IMR-90 (cell line): ENCODE measurements at regions not wholly inside any gene's neighbourhood (a gene's known extent, or its start where the extent isn't known, plus 50 kb on each side); places are given as distances from the start of the nearest gene placed in this dataset.

Source experiments
- ATAC-seq: fragments of 200-7000 bp; cut with Tn5 transposase; 2 replicates; pipeline ENCODE4 v1.9.1; 2020; ENCODE audit warnings: low read depth, mild to moderate bottlenecking, moderate library complexity
- BruUV-seq: library from RNA; stranded (reverse); fragments of 400-500 nt; replicated peaks from 2 replicates; lab custom pipeline; 2021; lab: Mats Ljungman, UMichigan
- CTCF ChIA-PET: fragments of 300-600 bp; formaldehyde crosslinking; extraction: SDS; loops from one replicate; lab custom pipeline; 2021; ENCODE audit warnings: antibody characterized with exemption; lab: Yijun Ruan, JAX
- POLR2A ChIA-PET: fragments of 300-600 bp; sonication (Branson Sonifier 250); formaldehyde crosslinking; loops from one replicate; lab custom pipeline; 2022; ENCODE audit warnings: antibody characterized with exemption; ENCODE audit not compliant: unreplicated experiment; lab: Charles Lee
- DNase-seq: peaks from one replicate; pipeline ENCODE4 v3.0.0; 2013
- H2AFZ ChIP-seq: replicated peaks from 2 replicates; pipeline ENCODE3; 2013; ENCODE audit warnings: low read length, mild to moderate bottlenecking; ENCODE audit not compliant: poor library complexity
- H2AK5ac ChIP-seq: 2 replicates; pipeline ENCODE4 v1.6.1; 2013; ENCODE audit warnings: low read depth, low read length, inconsistent platforms
- H2AK9ac ChIP-seq: replicated peaks from 2 replicates; pipeline ENCODE3; 2013; ENCODE audit warnings: mild to moderate bottlenecking, low read depth, low read length, moderate library complexity; ENCODE audit not compliant: poor library complexity
- H2BK120ac ChIP-seq: 2 replicates; pipeline ENCODE4 v1.6.1; 2013; ENCODE audit warnings: low read depth, low read length, inconsistent platforms
- H2BK15ac ChIP-seq: 3 replicates; pipeline ENCODE4 v1.6.1; 2013; ENCODE audit warnings: low read depth, low read length, inconsistent platforms
- H2BK20ac ChIP-seq: 2 replicates; pipeline ENCODE4 v1.6.1; 2013; ENCODE audit warnings: low read depth, mild to moderate bottlenecking, inconsistent platforms, low read length, moderate library complexity
- H2BK5ac ChIP-seq: 2 replicates; pipeline ENCODE4 v1.6.1; 2013; ENCODE audit warnings: mild to moderate bottlenecking, low read depth, low read length, inconsistent platforms; ENCODE audit not compliant: poor library complexity, severe bottlenecking
- H3K14ac ChIP-seq: replicated peaks from 2 replicates; pipeline ENCODE4 v1.6.1; 2013; ENCODE audit warnings: low read depth, low read length, inconsistent platforms
- H3K18ac ChIP-seq: 2 replicates; pipeline ENCODE4 v1.6.1; 2013; ENCODE audit warnings: low read depth, low read length, control low read depth
- H3K23ac ChIP-seq: 2 replicates; pipeline ENCODE4 v1.6.1; 2013; ENCODE audit warnings: low read depth, low read length, inconsistent platforms
- H3K27ac ChIP-seq: 2 replicates; pipeline ENCODE4 v1.5.1; 2013; ENCODE audit warnings: mild to moderate bottlenecking, control low read depth, low read length; ENCODE audit not compliant: insufficient read depth
- H3K27me3 ChIP-seq: 2 replicates; pipeline ENCODE4 v1.6.1; 2013; ENCODE audit warnings: low read length; ENCODE audit not compliant: control insufficient read depth, insufficient read depth
- H3K36me3 ChIP-seq: 2 replicates; pipeline ENCODE4 v1.6.1; 2013; ENCODE audit warnings: low read length, mixed read lengths; ENCODE audit not compliant: control insufficient read depth, insufficient read depth
- H3K4ac ChIP-seq: 2 replicates; pipeline ENCODE4 v1.6.1; 2013; ENCODE audit warnings: low read depth, low read length, inconsistent platforms
- H3K4me1 ChIP-seq: 2 replicates; pipeline ENCODE4 v1.6.1; 2013; ENCODE audit warnings: low read length, mixed read lengths; ENCODE audit not compliant: control insufficient read depth, insufficient read depth
- H3K4me2 ChIP-seq: 2 replicates; pipeline ENCODE4 v1.6.1; 2013; ENCODE audit warnings: low read depth, mild to moderate bottlenecking, control low read depth, low read length, moderate library complexity
- H3K4me3 ChIP-seq: 2 replicates; pipeline ENCODE4 v1.5.1; 2013; ENCODE audit warnings: low read depth, mild to moderate bottlenecking, control low read depth, low read length, moderate library complexity; ENCODE audit not compliant: insufficient read depth
- H3K56ac ChIP-seq: 2 replicates; pipeline ENCODE4 v1.6.1; 2013; ENCODE audit warnings: low read length, inconsistent platforms; ENCODE audit not compliant: insufficient read depth; ENCODE audit errors: extremely low read depth
- H3K79me1 ChIP-seq, 2 experiments: 2 replicates each; pipeline ENCODE4 v1.6.1; 2013; ENCODE audit warnings: low read length in 2 of 2, inconsistent platforms in 1 of 2, low read depth in 1 of 2
- H3K9ac ChIP-seq: 2 replicates; pipeline ENCODE4 v1.6.1; 2013; ENCODE audit warnings: low read depth, low read length, control low read depth
- H3K9me1 ChIP-seq: 2 replicates; pipeline ENCODE4 v1.6.1; 2013; ENCODE audit warnings: low read length, inconsistent platforms; ENCODE audit not compliant: insufficient read depth
- H3K9me3 ChIP-seq: 2 replicates; pipeline ENCODE4 v1.6.1; 2013; ENCODE audit warnings: low read length; ENCODE audit not compliant: control insufficient read depth, insufficient read depth
- H4K20me1 ChIP-seq: 2 replicates; pipeline ENCODE4 v1.6.1; 2013; ENCODE audit warnings: low read length, inconsistent platforms; ENCODE audit not compliant: insufficient read depth
- H4K5ac ChIP-seq: 2 replicates; pipeline ENCODE4 v1.6.1; 2013; ENCODE audit warnings: mild to moderate bottlenecking, low read depth, low read length, control low read depth
- H4K8ac ChIP-seq, 2 experiments: 2 replicates each; pipeline ENCODE4 v1.6.1; 2013; ENCODE audit warnings: low read depth in 2 of 2, low read length in 2 of 2, control low read depth in 1 of 2, inconsistent platforms in 1 of 2
- H4K91ac ChIP-seq: 2 replicates; pipeline ENCODE4 v1.6.1; 2013; ENCODE audit warnings: low read depth, low read length, inconsistent platforms; ENCODE audit not compliant: insufficient read depth
- BHLHE40 ChIP-seq: fragments of 150-350 bp; IDR thresholded peaks from 2 replicates; pipeline ENCODE4 v1.6.1; 2016; ENCODE audit warnings: mild to moderate bottlenecking, low read depth, low read length
- CEBPB ChIP-seq: IDR thresholded peaks from 2 replicates; pipeline ENCODE4 v1.6.1; 2012; ENCODE audit warnings: low read depth, low read length, improper control_type of control experiment
- MAFK ChIP-seq: IDR thresholded peaks from 2 replicates; pipeline ENCODE4 v1.6.1; 2012; ENCODE audit warnings: low read depth, low read length, improper control_type of control experiment
- MAZ ChIP-seq: IDR thresholded peaks from 2 replicates; pipeline ENCODE4 v1.6.1; 2012; ENCODE audit warnings: low read depth, mild to moderate bottlenecking, low read length, improper control_type of control experiment, moderate library complexity, borderline replicate concordance
- MXI1 ChIP-seq: IDR thresholded peaks from 2 replicates; pipeline ENCODE4 v1.6.1; 2012; ENCODE audit warnings: low read depth, mild to moderate bottlenecking, low read length, moderate library complexity, borderline replicate concordance
- RAD21 ChIP-seq: IDR thresholded peaks from 2 replicates; pipeline ENCODE4 v1.6.1; 2012; ENCODE audit warnings: low read length, improper control_type of control experiment
- SMC3 ChIP-seq: fragments of 150-350 bp; IDR thresholded peaks from 2 replicates; pipeline ENCODE4 v1.6.1; 2016; ENCODE audit warnings: low read depth, mild to moderate bottlenecking, antibody characterized with exemption, low read length, moderate library complexity
- WGBS, 2 experiments: methylation state at CpG; one replicate each; pipeline versions ENCODE4 v1.1.5 to v1.1.7; 2013; ENCODE audit warnings: missing lambda C conversion rate in 2 of 2; ENCODE audit not compliant: insufficient read length in 1 of 2; ENCODE audit errors: extremely low coverage in 2 of 2; 5-methylcytosine and 5-hydroxymethylcytosine counted together
- dilution Hi-C: fragments of 300-500 bp; cut with HindIII; formaldehyde crosslinking; loops from one replicate; pipeline ENCODE4 v1.14.3; 2018; ENCODE audit warnings: low sequenced_read_pairs; ENCODE audit not compliant: unreplicated experiment
- in situ Hi-C: fragments of 300-500 bp; cut with MboI; formaldehyde crosslinking; loops from 3 replicates; pipeline ENCODE4 v1.14.3; 2019; ENCODE audit warnings: low sequenced_read_pairs, inconsistent platforms, mixed read lengths
- intact Hi-C: fragments of 100-400 bp; cut with micrococcal nuclease; formaldehyde crosslinking; loops from 2 replicates; pipeline ENCODE4 v1.10.0; 2022
- TF ChIP-seq, protein P1 (sequence below): conservative IDR thresholded peaks from 2 replicates; pipeline ENCODE4 v1.5.1; 2012; ENCODE audit warnings: mild to moderate bottlenecking, low read depth, low read length, improper control_type of control experiment

- WGBS, 2 experiments: 58% methylated on average over 3 of the region's 6 CpGs; no CpG with 5 or more reads in 1 of the 2 experiments
- intact Hi-C loops (no loop called here), dilution Hi-C loops (no loop called here), in situ Hi-C loops (no loop called here)
- DNase-seq (no peak), ATAC-seq (no peak)
- Histone ChIP-seq H2AK5ac (peak overlapping the region; percentile 76), H4K5ac (peak overlapping the region; percentile 14; the same call in 1 of the 2 replicates), H3K4me3 (no peak overlapping the region), H3K14ac (peak overlapping the region; percentile 83), H3K9me3 (no peaks in the 10 kb centered on the region), H3K4me2 (no peak overlapping the region), H3K79me1 (no peaks in the 10 kb centered on the region), H4K20me1 (no peaks in the 10 kb centered on the region), H3K36me3 (no peaks in the 10 kb centered on the region), H3K27ac (peak overlapping the region; percentile 16; the same call in 1 of the 2 replicates), H3K23ac (no peak overlapping the region), H2BK20ac (peak overlapping the region; percentile 97), H3K9ac (no peak overlapping the region), H3K9me1 (peaks cover 7% of the 10 kb centered on the region), H2AFZ (peak overlapping the region; percentile 79), H3K4ac (peak overlapping the region; percentile 90), H2BK15ac (peak overlapping the region; percentile 89; the same call in 2 of the 3 replicates), H3K4me1 (peaks cover 11% of the 10 kb centered on the region), H4K91ac (peak overlapping the region; percentile 90), H3K27me3 (no peaks in the 10 kb centered on the region), H2AK9ac (peak overlapping the region; percentile 35), H2BK5ac (peak overlapping the region; percentile 71), H3K18ac (peak overlapping the region; percentile 89; the same call in 1 of the 2 replicates), H4K8ac (peak overlapping the region; percentile 73 to 91), H3K56ac (no peak overlapping the region), H2BK120ac (peak overlapping the region; percentile 96)
- CTCF ChIA-PET: no interaction called here
- BruUV-seq: no TSS peak
- TF ChIP-seq, protein P1, sequence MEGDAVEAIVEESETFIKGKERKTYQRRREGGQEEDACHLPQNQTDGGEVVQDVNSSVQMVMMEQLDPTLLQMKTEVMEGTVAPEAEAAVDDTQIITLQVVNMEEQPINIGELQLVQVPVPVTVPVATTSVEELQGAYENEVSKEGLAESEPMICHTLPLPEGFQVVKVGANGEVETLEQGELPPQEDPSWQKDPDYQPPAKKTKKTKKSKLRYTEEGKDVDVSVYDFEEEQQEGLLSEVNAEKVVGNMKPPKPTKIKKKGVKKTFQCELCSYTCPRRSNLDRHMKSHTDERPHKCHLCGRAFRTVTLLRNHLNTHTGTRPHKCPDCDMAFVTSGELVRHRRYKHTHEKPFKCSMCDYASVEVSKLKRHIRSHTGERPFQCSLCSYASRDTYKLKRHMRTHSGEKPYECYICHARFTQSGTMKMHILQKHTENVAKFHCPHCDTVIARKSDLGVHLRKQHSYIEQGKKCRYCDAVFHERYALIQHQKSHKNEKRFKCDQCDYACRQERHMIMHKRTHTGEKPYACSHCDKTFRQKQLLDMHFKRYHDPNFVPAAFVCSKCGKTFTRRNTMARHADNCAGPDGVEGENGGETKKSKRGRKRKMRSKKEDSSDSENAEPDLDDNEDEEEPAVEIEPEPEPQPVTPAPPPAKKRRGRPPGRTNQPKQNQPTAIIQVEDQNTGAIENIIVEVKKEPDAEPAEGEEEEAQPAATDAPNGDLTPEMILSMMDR: no peak
- TF ChIP-seq CEBPB (no peak), MAFK (no peak), MAZ (no peak), BHLHE40 (no peak), RAD21 (no peak), MXI1 (no peak), SMC3 (no peak)
- POLR2A ChIA-PET: no interaction called here
These were observed 150.4 kb downstream of the OMA1 start for GRCh38 chr1:58396150-58396549.
